Neutrophil (primary cell): ENCODE measurements at regions not wholly inside any gene's neighbourhood (a gene's known extent, or its start where the extent isn't known, plus 50 kb on each side); places are given as distances from the start of the nearest gene placed in this dataset.

Source experiments
- H3K27ac ChIP-seq: fragments of 200-600 bp; sonication (generic); 2 replicates; pipeline ENCODE4 v1.5.1; 2016; ENCODE audit warnings: mild to moderate bottlenecking, moderate library complexity
- H3K27me3 ChIP-seq: fragments of 200-600 bp; sonication (generic); 2 replicates; pipeline ENCODE4 v1.6.0; 2016; ENCODE audit warnings: mild to moderate bottlenecking
- H3K36me3 ChIP-seq: fragments of 200-600 bp; sonication (generic); 2 replicates; pipeline ENCODE4 v1.5.1; 2017
- H3K4me1 ChIP-seq, 2 experiments: fragments of 200-600 bp in 1 of 2; sonication (generic) in 1 of 2; 1 replicate in 1 of 2; 2 replicates in 1 of 2; pipeline versions ENCODE4 v1.5.1 to v1.6.1; 2013 to 2016; ENCODE audit warnings: low read depth in 1 of 2, low read length in 1 of 2, mild to moderate bottlenecking in 1 of 2, moderate library complexity in 1 of 2; ENCODE audit not compliant: control insufficient read depth in 1 of 2, insufficient read depth in 1 of 2
- H3K4me3 ChIP-seq, 2 experiments: fragments of 200-600 bp in 1 of 2; sonication (generic) in 1 of 2; 1 replicate in 1 of 2; 2 replicates in 1 of 2; pipeline ENCODE4 v1.5.1; 2013 to 2016; ENCODE audit warnings: low read depth in 1 of 2, low read length in 1 of 2, mild to moderate bottlenecking in 1 of 2, moderate library complexity in 1 of 2
- H3K9me3 ChIP-seq: fragments of 200-600 bp; sonication (generic); 2 replicates; pipeline ENCODE4 v1.5.1; 2016
- TF ChIP-seq, protein P1 (sequence below): fragments of 200-600 bp; sonication (generic); IDR thresholded peaks from 2 replicates; pipeline ENCODE4 v1.5.1; 2016; ENCODE audit warnings: antibody characterized with exemption

DNA sequence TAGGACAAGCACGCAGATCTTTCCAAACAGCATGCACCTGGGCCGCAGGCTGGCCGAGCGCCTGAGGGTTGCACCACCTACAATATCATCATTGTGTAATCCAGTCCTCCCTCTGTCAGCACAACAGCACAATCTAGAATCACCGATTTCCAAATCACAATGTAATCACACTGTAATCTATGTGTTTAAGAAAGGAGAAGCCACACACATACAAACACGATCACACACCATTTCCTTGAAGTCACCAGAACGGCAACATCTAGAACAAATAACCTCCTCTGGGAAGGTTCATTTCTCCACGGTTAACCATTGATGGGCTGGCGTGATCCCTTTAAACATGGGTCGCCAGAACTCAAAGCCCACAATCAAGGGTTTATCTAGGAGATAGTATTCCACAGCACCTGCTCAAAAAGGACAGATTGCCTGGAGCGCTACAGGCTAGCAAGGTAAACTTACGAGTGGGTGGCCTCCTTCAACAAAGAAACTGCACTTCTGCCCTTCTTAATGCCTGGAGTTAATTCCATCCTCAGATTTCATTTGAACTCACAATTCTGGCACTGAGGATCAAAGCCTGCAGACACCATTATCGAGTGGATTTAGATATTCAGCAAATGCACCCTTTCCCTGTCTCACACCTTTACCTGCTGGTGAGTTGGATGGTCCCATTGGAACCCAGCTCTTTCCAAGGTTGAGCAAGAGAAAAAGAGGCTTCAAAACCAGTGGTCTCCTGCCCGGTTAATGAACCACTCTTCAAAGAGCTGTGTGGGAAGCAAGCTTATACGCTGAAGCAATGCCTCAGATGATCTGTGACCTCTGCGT, 83.8 kb upstream of the FOXQ1 start:
- H3K27ac ChIP-seq = no peak overlapping the region
- peaks cover 12% of the 10 kb centered on the region for H3K27me3 ChIP-seq
- H3K4me1 ChIP-seq = no peaks in the 10 kb centered on the region
- no peak overlapping the region for H3K4me3 ChIP-seq
- no peaks in the 10 kb centered on the region for H3K36me3 ChIP-seq
- H3K9me3 ChIP-seq = no peaks in the 10 kb centered on the region
- TF ChIP-seq, protein P1, sequence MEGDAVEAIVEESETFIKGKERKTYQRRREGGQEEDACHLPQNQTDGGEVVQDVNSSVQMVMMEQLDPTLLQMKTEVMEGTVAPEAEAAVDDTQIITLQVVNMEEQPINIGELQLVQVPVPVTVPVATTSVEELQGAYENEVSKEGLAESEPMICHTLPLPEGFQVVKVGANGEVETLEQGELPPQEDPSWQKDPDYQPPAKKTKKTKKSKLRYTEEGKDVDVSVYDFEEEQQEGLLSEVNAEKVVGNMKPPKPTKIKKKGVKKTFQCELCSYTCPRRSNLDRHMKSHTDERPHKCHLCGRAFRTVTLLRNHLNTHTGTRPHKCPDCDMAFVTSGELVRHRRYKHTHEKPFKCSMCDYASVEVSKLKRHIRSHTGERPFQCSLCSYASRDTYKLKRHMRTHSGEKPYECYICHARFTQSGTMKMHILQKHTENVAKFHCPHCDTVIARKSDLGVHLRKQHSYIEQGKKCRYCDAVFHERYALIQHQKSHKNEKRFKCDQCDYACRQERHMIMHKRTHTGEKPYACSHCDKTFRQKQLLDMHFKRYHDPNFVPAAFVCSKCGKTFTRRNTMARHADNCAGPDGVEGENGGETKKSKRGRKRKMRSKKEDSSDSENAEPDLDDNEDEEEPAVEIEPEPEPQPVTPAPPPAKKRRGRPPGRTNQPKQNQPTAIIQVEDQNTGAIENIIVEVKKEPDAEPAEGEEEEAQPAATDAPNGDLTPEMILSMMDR = no peak

DNA sequence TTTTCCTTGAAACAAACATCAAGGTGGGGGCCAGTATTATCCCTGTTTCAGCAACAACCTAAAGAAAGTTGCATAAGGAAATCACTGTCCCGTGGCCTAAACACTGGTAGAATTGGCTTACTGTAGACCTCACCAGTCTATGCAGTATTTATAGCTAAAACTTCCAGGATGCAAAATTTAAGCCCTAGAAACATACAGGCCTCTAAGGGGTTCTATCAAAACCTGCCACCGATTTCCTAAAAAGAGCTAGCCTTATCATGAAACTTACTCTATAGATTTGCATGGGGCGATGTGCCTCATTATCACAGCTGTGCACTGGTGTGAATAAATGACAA, 84.3 kb upstream of the FOXQ1 start:
- H3K4me1 ChIP-seq = no peaks in the 10 kb centered on the region
- H3K9me3 ChIP-seq = no peaks in the 10 kb centered on the region
- H3K27me3 ChIP-seq = peaks cover 12% of the 10 kb centered on the region
- H3K4me3 ChIP-seq = no peak overlapping the region
- TF ChIP-seq, protein P1 = no peak
- no peaks in the 10 kb centered on the region for H3K36me3 ChIP-seq
- no peak overlapping the region for H3K27ac ChIP-seq

GRCh38 chr6:1226277-1227099, 85.4 kb upstream of the FOXQ1 start:
- Histone ChIP-seq H3K4me3 (no peak overlapping the region), H3K27me3 (peaks cover 8% of the 10 kb centered on the region), H3K9me3 (no peaks in the 10 kb centered on the region), H3K36me3 (no peaks in the 10 kb centered on the region), H3K27ac (no peak overlapping the region), H3K4me1 (no peaks in the 10 kb centered on the region)
- TF ChIP-seq, protein P1 = no peak

- H3K4me1 ChIP-seq = no peaks in the 10 kb centered on the region
- TF ChIP-seq, protein P1 = no peak
Measured at GRCh38 chr6:1224514-1224913, 87.4 kb upstream of the FOXQ1 start.

GRCh38 chr6:1222728-1223595, 88.9 kb upstream of the FOXQ1 start:
- no peak overlapping the region for H3K27ac ChIP-seq
- H3K4me1 ChIP-seq = no peaks in the 10 kb centered on the region
- no peak overlapping the region for H3K4me3 ChIP-seq
- no peaks in the 10 kb centered on the region for H3K36me3 ChIP-seq
- TF ChIP-seq, protein P1 = no peak
- H3K9me3 ChIP-seq = no peaks in the 10 kb centered on the region
- H3K27me3 ChIP-seq = no peaks in the 10 kb centered on the region

More at GRCh38 chr6:1224514-1224913, 87.4 kb upstream of the FOXQ1 start:
- no peaks in the 10 kb centered on the region for H3K27me3 ChIP-seq
- H3K9me3 ChIP-seq = no peaks in the 10 kb centered on the region
- H3K4me3 ChIP-seq = no peak overlapping the region
- H3K36me3 ChIP-seq = no peaks in the 10 kb centered on the region
- no peak overlapping the region for H3K27ac ChIP-seq
